A673 (cell line): ENCODE measurements at regions not wholly inside any gene's neighbourhood (a gene's known extent, or its start where the extent isn't known, plus 50 kb on each side); places are given as distances from the start of the nearest gene placed in this dataset.

Experiments
- BruUV-seq: library from RNA; stranded (reverse); fragments of 400-500 nt; replicated peaks from 2 replicates; lab custom pipeline; 2021; lab: Mats Ljungman, UMichigan
- CTCF ChIA-PET: fragments of 300-600 bp; sonication (Branson Sonifier 250); formaldehyde crosslinking; loops from one replicate; lab custom pipeline; 2022; ENCODE audit warnings: antibody characterized with exemption; lab: Charles Lee
- POLR2A ChIA-PET: fragments of 300-600 bp; sonication (Branson Sonifier 250); formaldehyde crosslinking; loops from one replicate; lab custom pipeline; 2022; ENCODE audit warnings: antibody characterized with exemption; ENCODE audit not compliant: low non-redundant PET; lab: Charles Lee
- DNase-seq: peaks from one replicate; pipeline ENCODE4 v3.0.0-alpha.2; 2015; ENCODE audit warnings: low spot score
- H3K27ac ChIP-seq: fragments of 200-600 bp; sonication (generic); 2 replicates; pipeline ENCODE4 v1.5.1; 2016; ENCODE audit warnings: mixed run types, low read depth, mild to moderate bottlenecking, mixed read lengths, antibody characterized with exemption, low read length; ENCODE audit not compliant: poor library complexity, severe bottlenecking
- H3K27me3 ChIP-seq: fragments of 200-600 bp; sonication (generic); replicated peaks from 2 replicates; pipeline ENCODE4 v1.6.1; 2017; ENCODE audit warnings: mixed run types, low read depth, mild to moderate bottlenecking, mixed read lengths, antibody characterized with exemption, low read length; ENCODE audit not compliant: insufficient read depth, poor library complexity
- H3K36me3 ChIP-seq: fragments of 200-600 bp; sonication (generic); 2 replicates; pipeline ENCODE4 v1.6.1; 2016; ENCODE audit warnings: mixed run types, mild to moderate bottlenecking, mixed read lengths, antibody characterized with exemption, low read length; ENCODE audit not compliant: insufficient read depth, poor library complexity, severe bottlenecking
- H3K4me1 ChIP-seq: fragments of 200-600 bp; sonication (generic); 2 replicates; pipeline ENCODE4 v1.6.1; 2017; ENCODE audit warnings: mixed run types, mild to moderate bottlenecking, mixed read lengths, antibody characterized with exemption, low read length; ENCODE audit not compliant: insufficient read depth, poor library complexity, severe bottlenecking
- H3K4me3 ChIP-seq: fragments of 200-600 bp; sonication (generic); 2 replicates; pipeline ENCODE4 v1.5.1; 2016; ENCODE audit warnings: low read depth, mixed run types, mild to moderate bottlenecking, mixed read lengths, low read length; ENCODE audit not compliant: poor library complexity, severe bottlenecking
- H3K9me3 ChIP-seq: fragments of 200-600 bp; sonication (generic); 2 replicates; pipeline ENCODE4 v1.6.1; 2016; ENCODE audit warnings: mixed run types, low read depth, mild to moderate bottlenecking, mixed read lengths, antibody characterized with exemption, low read length; ENCODE audit not compliant: poor library complexity, severe bottlenecking
- CTCF ChIP-seq: fragments of 300-800, 200-600 bp; sonication (generic); conservative IDR thresholded peaks from 2 replicates; pipeline ENCODE4 v1.5.1; 2017; ENCODE audit warnings: low read depth, mild to moderate bottlenecking, antibody characterized with exemption, low read length, moderate library complexity, mixed read lengths
- EZH2 ChIP-seq: fragments of 200-600 bp; sonication (generic); IDR thresholded peaks from 2 replicates; pipeline ENCODE4 v1.6.1; 2017; ENCODE audit warnings: borderline replicate concordance, low read depth, mild to moderate bottlenecking, mixed read lengths, antibody characterized with exemption, low read length; ENCODE audit not compliant: poor library complexity, severe bottlenecking
- intact Hi-C: fragments of 100-400 bp; cut with micrococcal nuclease; formaldehyde crosslinking; loops from one replicate; pipeline ENCODE4 v1.10.0; 2022; ENCODE audit not compliant: unreplicated experiment

- DNase-seq: no peak
- no peaks in the 10 kb centered on the region for H3K36me3 ChIP-seq
- no peaks in the 10 kb centered on the region for H3K4me1 ChIP-seq
- no peak overlapping the region for H3K27ac ChIP-seq
- ChIA-PET POLR2A (no interaction called here), CTCF (no interaction called here)
- intact Hi-C loops: no loop called here
- BruUV-seq: no TSS peak
- no peak for TF ChIP-seq EZH2
- TF ChIP-seq CTCF: no peak
- H3K4me3 ChIP-seq: no peak overlapping the region
- no peaks in the 10 kb centered on the region for H3K27me3 ChIP-seq
- H3K9me3 ChIP-seq: no peaks in the 10 kb centered on the region
Observed at GRCh38 chr6:81812401-81812800, 59.9 kb upstream of the TENT5A start.

- no peaks in the 10 kb centered on the region for H3K27me3 ChIP-seq
- H3K4me3 ChIP-seq: no peak overlapping the region
- no peaks in the 10 kb centered on the region for H3K36me3 ChIP-seq
- no peak for TF ChIP-seq EZH2
- no peak for TF ChIP-seq CTCF
- H3K27ac ChIP-seq: no peak overlapping the region
- CTCF ChIA-PET: no interaction called here
- intact Hi-C loops: no loop called here
- no peaks in the 10 kb centered on the region for H3K4me1 ChIP-seq
- no peaks in the 10 kb centered on the region for H3K9me3 ChIP-seq
- BruUV-seq: no TSS peak
- DNase-seq: no peak
- POLR2A ChIA-PET: interaction anchor here (0.6 kb wide), 1 partner anchor 16 kb away, joined by 6 read pairs; no protein-coding TSS in a partner anchor
Observed at GRCh38 chr6:81808851-81809570, 56.5 kb upstream of the TENT5A start.

GRCh38 chr6:81806793-81807565, 54.5 kb upstream of the TENT5A start:
- Histone ChIP-seq H3K4me3 (no peak overlapping the region), H3K36me3 (no peaks in the 10 kb centered on the region), H3K27me3 (no peaks in the 10 kb centered on the region), H3K9me3 (no peaks in the 10 kb centered on the region), H3K27ac (no peak overlapping the region), H3K4me1 (no peaks in the 10 kb centered on the region)
- intact Hi-C loops: no loop called here
- no TSS peak for BruUV-seq
- POLR2A ChIA-PET: no interaction called here
- DNase-seq: no peak
- TF ChIP-seq EZH2: no peak
- no peak for TF ChIP-seq CTCF
- CTCF ChIA-PET: no interaction called here
